ENCODE measurements at regions not wholly inside any gene's neighbourhood (a gene's known extent, or its start where the extent isn't known, plus 50 kb on each side); places are given as distances from the start of the nearest gene placed in this dataset.
A peak's percentile ranks its signal among the peaks of the same experiment; 100 is the strongest.

GRCh38 chr1:195831789-195832188, 776.5 kb downstream of the KCNT2 start:
- DNase-seq = no peak

GRCh38 chr1:195828325-195828724, 779.9 kb downstream of the KCNT2 start:
- DNase-seq = no peak

GRCh38 chr1:195820925-195821324, 787.3 kb downstream of the KCNT2 start:
- DNase-seq = no peak

GRCh38 chr1:195806060-195806459, 802.2 kb downstream of the KCNT2 start:
- DNase-seq = no peak

- DNase-seq = no peak
These were observed 803.7 kb downstream of the KCNT2 start for GRCh38 chr1:195804547-195804946.

- no peak for DNase-seq
These were observed 809.2 kb downstream of the KCNT2 start for GRCh38 chr1:195799016-195799415.

- no peak for DNase-seq
These were observed 814.0 kb downstream of the KCNT2 start for GRCh38 chr1:195794225-195794624.

- no peak for DNase-seq
These were observed 816.4 kb downstream of the KCNT2 start for GRCh38 chr1:195791796-195792195.

GRCh38 chr1:195790514-195791168, 817.6 kb downstream of the KCNT2 start:
- no peak for DNase-seq

- peak; percentile 69 to 74 for DNase-seq
These were observed 818.9 kb downstream of the KCNT2 start for GRCh38 chr1:195789321-195789720.

GRCh38 chr1:195788721-195789120, 819.5 kb downstream of the KCNT2 start:
- peak in 1 of 2 donors; percentile 24 for DNase-seq

GRCh38 chr1:195785830-195786229, 822.4 kb downstream of the KCNT2 start:
- DNase-seq = no peak

GRCh38 chr1:195773931-195774330, 834.3 kb downstream of the KCNT2 start:
- no peak for DNase-seq

GRCh38 chr1:195769461-195769860, 838.8 kb downstream of the KCNT2 start:
- DNase-seq = no peak

GRCh38 chr1:195768936-195769335, 839.3 kb downstream of the KCNT2 start:
- no peak for DNase-seq

- no peak for DNase-seq
These were observed 839.9 kb downstream of the KCNT2 start for GRCh38 chr1:195768377-195768776.

- DNase-seq = no peak
These were observed 841.5 kb downstream of the KCNT2 start for GRCh38 chr1:195766709-195767108.

GRCh38 chr1:195765099-195765498, 843.1 kb downstream of the KCNT2 start:
- DNase-seq = no peak

- DNase-seq = no peak
These were observed 844.3 kb downstream of the KCNT2 start for GRCh38 chr1:195763907-195764374.

GRCh38 chr1:195763146-195763906, 844.9 kb downstream of the KCNT2 start:
- no peak for DNase-seq

GRCh38 chr1:195761104-195761503, 847.1 kb downstream of the KCNT2 start:
- no peak for DNase-seq

- no peak for DNase-seq
These were observed 852.1 kb downstream of the KCNT2 start for GRCh38 chr1:195756109-195756508.

- no peak for DNase-seq
These were observed 853.4 kb downstream of the KCNT2 start for GRCh38 chr1:195754874-195755273.
